ENCODE measurements at regions not wholly inside any gene's neighbourhood (a gene's known extent, or its start where the extent isn't known, plus 50 kb on each side); places are given as distances from the start of the nearest gene placed in this dataset.

- Histone ChIP-seq H3K36me3 (no peaks in the 10 kb centered on the region), H3K27me3 (replicated peaks; ENCODE audit: insufficient read depth) (no peaks in the 10 kb centered on the region), H3K9me3 (no peaks in the 10 kb centered on the region), H3K4me3 (no peak overlapping the region), H3K4me1 (replicated peaks) (no peaks in the 10 kb centered on the region), H3K27ac (no peak overlapping the region)
- 85% methylated on average over 3 of the region's 3 CpGs for WGBS
- intact Hi-C loops (cut with DNase I) = no loop called here
- DNase-seq (ENCODE audit: low spot score) = no peak
- TF ChIP-seq POLR2AphosphoS5 (IDR thresholded peaks at IDR 0.05) (no peak), POLR2A (IDR thresholded peaks at IDR 0.05) (no peak), CTCF (IDR thresholded peaks at IDR 0.05) (no peak)
These were observed 713.4 kb upstream of the ACO1 start for GRCh38 chr9:31671011-31671410.

DNA sequence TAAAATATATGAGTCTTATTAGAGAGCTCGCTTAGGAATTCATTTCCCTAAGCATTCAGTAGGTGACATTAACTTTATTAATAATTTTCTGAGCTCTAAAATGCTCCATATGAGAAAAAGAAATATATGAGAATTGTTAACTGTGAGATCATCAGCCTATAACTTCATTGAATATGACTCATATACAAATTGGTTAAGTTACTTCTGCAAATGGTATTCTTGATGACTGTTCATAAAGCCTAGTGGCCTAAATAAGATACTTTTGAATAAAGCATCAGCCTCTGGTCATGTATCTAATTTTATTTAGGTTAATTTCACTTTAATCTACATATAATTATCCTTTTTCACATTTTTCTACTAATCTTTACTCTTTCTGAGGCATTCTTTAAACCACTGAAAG lies 710.2 kb upstream of the ACO1 start:
- DNase-seq (ENCODE audit: low spot score) = no peak
- no peaks in the 10 kb centered on the region for H3K9me3 ChIP-seq
- H3K27me3 ChIP-seq (replicated peaks; ENCODE audit: insufficient read depth) = no peaks in the 10 kb centered on the region
- WGBS = 77% methylated on average over 1 of the region's 1 CpG
- TF ChIP-seq POLR2AphosphoS5 (IDR thresholded peaks at IDR 0.05) (no peak), POLR2A (IDR thresholded peaks at IDR 0.05) (no peak), CTCF (IDR thresholded peaks at IDR 0.05) (no peak)
- no peaks in the 10 kb centered on the region for H3K4me1 ChIP-seq (replicated peaks)
- no peak overlapping the region for H3K27ac ChIP-seq
- H3K4me3 ChIP-seq = no peak overlapping the region
- intact Hi-C loops (cut with DNase I) = no loop called here
- H3K36me3 ChIP-seq = no peaks in the 10 kb centered on the region

DNA sequence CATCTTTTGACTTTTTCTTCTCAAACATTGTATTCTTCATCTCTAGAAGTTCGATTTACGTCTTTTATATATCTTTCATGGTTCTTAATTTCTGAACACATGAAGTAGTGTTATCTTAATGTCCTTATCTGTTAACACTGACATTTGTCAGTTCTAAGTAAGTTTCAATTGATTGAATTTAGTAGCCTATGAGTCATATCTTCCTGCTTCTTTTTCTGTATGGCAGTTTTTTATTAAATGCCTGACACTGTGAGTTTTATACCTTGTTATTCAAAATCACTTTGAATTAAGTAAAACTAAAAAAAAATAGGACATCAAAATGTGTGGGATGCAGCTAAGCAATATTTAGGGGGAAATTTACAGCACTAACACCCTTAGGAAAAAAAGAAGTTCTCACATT lies 707.0 kb upstream of the ACO1 start:
- DNase-seq (ENCODE audit: low spot score) = no peak
- H3K9me3 ChIP-seq = no peaks in the 10 kb centered on the region
- no peak overlapping the region for H3K27ac ChIP-seq
- intact Hi-C loops (cut with DNase I) = no loop called here
- no peaks in the 10 kb centered on the region for H3K4me1 ChIP-seq (replicated peaks)
- H3K36me3 ChIP-seq = no peaks in the 10 kb centered on the region
- no peak for TF ChIP-seq POLR2AphosphoS5 (IDR thresholded peaks at IDR 0.05)
- TF ChIP-seq CTCF (IDR thresholded peaks at IDR 0.05) = no peak
- TF ChIP-seq POLR2A (IDR thresholded peaks at IDR 0.05) = no peak
- H3K4me3 ChIP-seq = no peak overlapping the region
- no peaks in the 10 kb centered on the region for H3K27me3 ChIP-seq (replicated peaks; ENCODE audit: insufficient read depth)
- WGBS = 92% methylated on average over 2 of the region's 2 CpGs

DNA sequence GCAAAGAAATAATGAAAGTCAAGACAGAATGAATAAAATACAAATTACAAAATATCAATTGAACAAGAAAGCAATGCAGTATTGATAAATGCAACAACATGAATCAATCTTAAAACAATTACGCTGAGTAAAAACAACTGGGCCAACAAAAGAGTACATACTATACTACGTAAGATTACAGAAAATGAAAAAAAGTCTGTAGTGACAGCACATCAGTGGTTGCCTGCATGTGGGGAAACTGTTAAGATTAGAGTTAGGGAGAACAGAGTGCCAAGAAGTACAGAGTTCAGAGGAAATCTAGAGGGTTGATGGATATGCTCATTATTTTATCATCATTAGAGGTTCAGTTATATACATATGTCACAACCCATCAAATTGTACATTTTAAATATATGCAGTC lies 706.6 kb upstream of the ACO1 start:
- H3K27ac ChIP-seq = no peak overlapping the region
- no peak for DNase-seq (ENCODE audit: low spot score)
- no peak overlapping the region for H3K4me3 ChIP-seq
- intact Hi-C loops (cut with DNase I) = no loop called here
- no peaks in the 10 kb centered on the region for H3K27me3 ChIP-seq (replicated peaks; ENCODE audit: insufficient read depth)
- TF ChIP-seq POLR2AphosphoS5 (IDR thresholded peaks at IDR 0.05) = no peak
- no peak for TF ChIP-seq CTCF (IDR thresholded peaks at IDR 0.05)
- TF ChIP-seq POLR2A (IDR thresholded peaks at IDR 0.05) = no peak
- WGBS = 86% methylated on average over 2 of the region's 2 CpGs
- no peaks in the 10 kb centered on the region for H3K9me3 ChIP-seq
- H3K36me3 ChIP-seq = no peaks in the 10 kb centered on the region
- H3K4me1 ChIP-seq (replicated peaks) = no peaks in the 10 kb centered on the region

- Histone ChIP-seq H3K4me3 (no peak overlapping the region), H3K9me3 (no peaks in the 10 kb centered on the region), H3K4me1 (replicated peaks) (no peaks in the 10 kb centered on the region), H3K27me3 (replicated peaks; ENCODE audit: insufficient read depth) (no peaks in the 10 kb centered on the region), H3K27ac (no peak overlapping the region), H3K36me3 (no peaks in the 10 kb centered on the region)
- intact Hi-C loops (cut with DNase I) = no loop called here
- no peak for TF ChIP-seq CTCF (IDR thresholded peaks at IDR 0.05)
- no peak for TF ChIP-seq POLR2AphosphoS5 (IDR thresholded peaks at IDR 0.05)
- no peak for TF ChIP-seq POLR2A (IDR thresholded peaks at IDR 0.05)
- DNase-seq (ENCODE audit: low spot score) = no peak
- 27% methylated on average over 2 of the region's 2 CpGs for WGBS
These were observed 701.3 kb upstream of the ACO1 start for GRCh38 chr9:31683116-31683515.

Measured in prostate gland (tissue), 2 donors.